Left ventricle myocardium inferior (tissue), 1 donor: ENCODE measurements at regions not wholly inside any gene's neighbourhood (a gene's known extent, or its start where the extent isn't known, plus 50 kb on each side); places are given as distances from the start of the nearest gene placed in this dataset.

Experiments used
- DNase-seq: peaks from one replicate; pipeline ENCODE4 v3.0.0-alpha.2; 2020
- H3K27ac ChIP-seq: fragments of 200-600 bp; replicated peaks from 2 replicates; pipeline ENCODE4 v1.8.0; 2021
- H3K27me3 ChIP-seq: fragments of 200-600 bp; 2 replicates; pipeline ENCODE4 v1.8.0; 2021; ENCODE audit warnings: low read depth
- H3K36me3 ChIP-seq: fragments of 200-600 bp; 2 replicates; pipeline ENCODE4 v1.8.0; 2021
- H3K4me1 ChIP-seq: fragments of 200-600 bp; 2 replicates; pipeline ENCODE4 v1.8.0; 2021
- H3K4me3 ChIP-seq: fragments of 200-600 bp; 2 replicates; pipeline ENCODE4 v1.8.0; 2021; ENCODE audit warnings: mild to moderate bottlenecking, moderate library complexity
- H3K9me3 ChIP-seq: fragments of 200-600 bp; replicated peaks from 2 replicates; pipeline ENCODE4 v1.8.0; 2021
- intact Hi-C: fragments of 100-400 bp; cut with micrococcal nuclease; formaldehyde crosslinking; loops from one replicate; pipeline ENCODE4 v1.11.0; 2022
- TF ChIP-seq, protein P1 (sequence below): fragments of 200-600 bp; IDR thresholded peaks from 2 replicates; pipeline ENCODE4 v1.8.0; 2021; ENCODE audit warnings: antibody characterized with exemption, mild to moderate bottlenecking, borderline replicate concordance
- donor health status: DM: no; HTN: yes; CAD: no; lungs with severe emphysema.

DNA sequence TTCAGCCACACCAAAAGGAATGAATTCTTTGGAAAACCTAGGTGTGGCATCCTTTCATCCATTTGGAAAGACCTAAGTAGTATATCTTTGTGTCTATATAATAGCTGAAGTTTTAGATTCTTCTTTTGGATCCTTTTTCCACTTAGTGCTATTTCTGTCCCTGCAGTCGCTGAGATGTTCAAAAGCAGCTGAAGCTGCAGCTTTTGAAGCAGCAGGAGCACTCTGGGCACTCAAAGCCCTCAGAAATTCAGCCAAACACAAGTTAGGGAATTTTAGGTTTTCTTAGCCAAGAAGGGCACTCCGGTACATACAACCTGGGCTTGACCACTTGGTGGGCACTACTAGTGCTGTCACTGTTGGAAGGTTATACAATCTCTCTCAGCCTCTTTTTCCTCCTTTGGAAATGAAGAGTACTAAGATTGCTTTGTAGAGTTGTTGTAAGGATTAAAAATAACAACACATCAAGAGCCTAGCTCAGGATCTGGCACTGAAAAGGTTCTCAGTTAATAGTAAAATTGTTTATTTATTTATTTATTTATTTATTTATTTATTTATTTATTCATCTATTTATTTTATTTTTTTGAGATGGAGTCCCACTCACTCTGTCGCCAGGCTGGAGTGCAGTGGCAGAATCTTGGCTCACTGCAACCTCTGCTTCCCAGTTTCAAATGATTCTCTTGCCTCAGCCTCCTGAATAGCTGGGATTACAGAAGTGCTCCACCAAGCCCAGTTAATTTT, 71.9 kb upstream of the SLC22A16 start:
- H3K27me3 ChIP-seq, result no peaks in the 10 kb centered on the region
- H3K4me3 ChIP-seq, result no peak overlapping the region
- H3K9me3 ChIP-seq, result peaks cover 23% of the 10 kb centered on the region
- no peak for DNase-seq
- TF ChIP-seq, protein P1, sequence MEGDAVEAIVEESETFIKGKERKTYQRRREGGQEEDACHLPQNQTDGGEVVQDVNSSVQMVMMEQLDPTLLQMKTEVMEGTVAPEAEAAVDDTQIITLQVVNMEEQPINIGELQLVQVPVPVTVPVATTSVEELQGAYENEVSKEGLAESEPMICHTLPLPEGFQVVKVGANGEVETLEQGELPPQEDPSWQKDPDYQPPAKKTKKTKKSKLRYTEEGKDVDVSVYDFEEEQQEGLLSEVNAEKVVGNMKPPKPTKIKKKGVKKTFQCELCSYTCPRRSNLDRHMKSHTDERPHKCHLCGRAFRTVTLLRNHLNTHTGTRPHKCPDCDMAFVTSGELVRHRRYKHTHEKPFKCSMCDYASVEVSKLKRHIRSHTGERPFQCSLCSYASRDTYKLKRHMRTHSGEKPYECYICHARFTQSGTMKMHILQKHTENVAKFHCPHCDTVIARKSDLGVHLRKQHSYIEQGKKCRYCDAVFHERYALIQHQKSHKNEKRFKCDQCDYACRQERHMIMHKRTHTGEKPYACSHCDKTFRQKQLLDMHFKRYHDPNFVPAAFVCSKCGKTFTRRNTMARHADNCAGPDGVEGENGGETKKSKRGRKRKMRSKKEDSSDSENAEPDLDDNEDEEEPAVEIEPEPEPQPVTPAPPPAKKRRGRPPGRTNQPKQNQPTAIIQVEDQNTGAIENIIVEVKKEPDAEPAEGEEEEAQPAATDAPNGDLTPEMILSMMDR, result no peak
- peak overlapping the region; percentile 58 for H3K27ac ChIP-seq
- intact Hi-C loops, result no loop called here
- H3K4me1 ChIP-seq, result peaks cover 26% of the 10 kb centered on the region
- H3K36me3 ChIP-seq, result no peaks in the 10 kb centered on the region

DNA sequence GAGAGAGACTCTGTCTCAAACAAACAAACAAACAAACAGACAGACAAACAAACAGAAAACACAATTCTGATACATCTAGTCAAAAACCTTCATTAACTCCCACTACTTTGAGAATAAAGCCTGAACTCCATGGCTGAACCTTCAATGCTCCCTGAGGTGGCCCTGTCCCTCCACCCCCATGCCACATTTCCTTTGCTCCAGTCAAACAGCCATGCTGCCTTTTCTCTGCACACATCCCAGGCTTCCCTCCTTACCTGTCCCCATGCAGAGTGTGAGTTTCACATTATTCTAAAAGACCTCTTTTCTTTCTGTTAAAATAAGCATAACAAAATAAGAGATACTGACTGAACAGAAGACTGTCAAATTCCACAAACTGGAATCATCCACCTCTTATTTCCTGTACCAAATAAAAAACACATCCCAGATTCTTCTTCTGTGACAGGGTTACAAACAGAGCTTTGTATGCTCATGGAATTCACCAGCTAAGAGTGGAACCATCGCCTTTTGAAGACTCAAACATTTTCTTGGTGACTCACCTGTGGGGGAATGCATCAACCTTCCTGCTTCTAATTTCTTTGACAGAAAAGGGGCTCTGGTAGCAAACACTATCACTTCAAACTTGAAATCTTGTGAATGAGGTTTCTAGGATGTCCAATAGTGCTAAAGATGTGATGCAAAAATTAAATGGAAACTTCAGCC, 71.0 kb upstream of the SLC22A16 start:
- TF ChIP-seq, protein P1, result no peak
- H3K4me3 ChIP-seq, result no peak overlapping the region
- intact Hi-C loops, result no loop called here
- DNase-seq, result no peak
- peaks cover 19% of the 10 kb centered on the region for H3K9me3 ChIP-seq
- peaks cover 35% of the 10 kb centered on the region for H3K4me1 ChIP-seq
- H3K36me3 ChIP-seq, result no peaks in the 10 kb centered on the region
- no peak overlapping the region for H3K27ac ChIP-seq
- no peaks in the 10 kb centered on the region for H3K27me3 ChIP-seq

DNA sequence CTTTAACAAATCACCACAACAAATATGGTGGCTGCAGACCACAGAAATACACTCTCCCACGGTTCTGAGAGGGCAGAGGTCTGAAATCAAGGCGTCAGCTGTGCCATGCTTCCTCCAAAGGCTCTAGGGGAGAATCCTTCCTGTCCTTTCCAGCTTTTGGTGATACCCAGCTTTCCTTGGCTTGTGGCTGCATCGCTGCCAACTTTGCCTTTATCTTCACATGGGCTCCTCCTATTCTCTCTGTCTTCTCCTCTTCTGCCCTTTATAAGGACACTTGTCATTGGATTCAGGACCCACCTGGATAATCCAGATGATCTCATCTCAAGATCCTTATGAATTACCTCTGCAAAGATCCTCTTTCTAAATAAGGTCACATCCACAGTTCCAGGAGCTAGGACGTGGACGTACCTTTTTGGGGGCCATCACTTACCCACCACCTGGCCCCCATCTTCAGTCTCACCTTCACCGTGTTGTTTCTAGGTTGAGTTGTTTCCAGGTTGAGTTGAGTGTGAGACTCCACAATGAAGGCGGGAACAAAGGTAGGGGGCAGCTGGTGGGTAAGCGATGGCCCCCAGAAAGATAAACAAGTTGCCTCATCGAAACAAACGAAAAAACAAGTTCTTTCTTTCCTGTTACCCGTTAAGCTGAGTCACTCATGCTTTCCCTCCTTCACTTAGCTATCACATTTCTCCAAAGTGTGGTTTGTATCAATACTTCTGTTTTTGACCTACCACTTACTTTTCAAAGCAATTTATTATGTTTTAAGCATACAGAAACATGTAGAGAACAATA, 68.9 kb upstream of the SLC22A16 start:
- intact Hi-C loops, result no loop called here
- no peak overlapping the region for H3K4me3 ChIP-seq
- DNase-seq, result no peak
- peaks cover 15% of the 10 kb centered on the region for H3K9me3 ChIP-seq
- no peaks in the 10 kb centered on the region for H3K36me3 ChIP-seq
- no peak overlapping the region for H3K27ac ChIP-seq
- TF ChIP-seq, protein P1, result no peak
- H3K4me1 ChIP-seq, result peaks cover 35% of the 10 kb centered on the region
- no peaks in the 10 kb centered on the region for H3K27me3 ChIP-seq

DNA sequence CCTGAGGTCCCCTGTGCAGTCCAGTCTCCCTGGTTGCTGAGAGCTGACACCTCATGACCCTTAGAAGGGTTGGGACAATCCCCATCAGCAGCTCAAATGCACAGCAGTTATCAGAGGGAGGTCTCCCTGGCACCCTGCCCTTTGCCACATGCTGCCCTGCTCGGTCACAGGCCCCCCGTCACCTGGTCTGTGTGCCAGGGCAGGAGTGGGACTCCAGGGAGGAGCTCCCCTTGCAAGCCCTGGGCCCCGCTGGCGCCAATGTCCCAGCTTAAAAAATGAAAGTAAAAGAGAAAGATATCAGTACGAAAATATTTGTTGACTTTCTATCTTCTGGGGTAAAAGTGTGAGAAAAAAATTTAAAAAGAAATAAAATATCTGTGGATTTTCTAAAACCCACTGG, 68.1 kb upstream of the SLC22A16 start:
- Histone ChIP-seq H3K27me3 (no peaks in the 10 kb centered on the region), H3K4me1 (peaks cover 35% of the 10 kb centered on the region), H3K27ac (peak overlapping the region; percentile 96), H3K36me3 (no peaks in the 10 kb centered on the region), H3K4me3 (no peak overlapping the region), H3K9me3 (peaks cover 16% of the 10 kb centered on the region)
- TF ChIP-seq, protein P1, result no peak
- intact Hi-C loops, result no loop called here
- no peak for DNase-seq

DNA sequence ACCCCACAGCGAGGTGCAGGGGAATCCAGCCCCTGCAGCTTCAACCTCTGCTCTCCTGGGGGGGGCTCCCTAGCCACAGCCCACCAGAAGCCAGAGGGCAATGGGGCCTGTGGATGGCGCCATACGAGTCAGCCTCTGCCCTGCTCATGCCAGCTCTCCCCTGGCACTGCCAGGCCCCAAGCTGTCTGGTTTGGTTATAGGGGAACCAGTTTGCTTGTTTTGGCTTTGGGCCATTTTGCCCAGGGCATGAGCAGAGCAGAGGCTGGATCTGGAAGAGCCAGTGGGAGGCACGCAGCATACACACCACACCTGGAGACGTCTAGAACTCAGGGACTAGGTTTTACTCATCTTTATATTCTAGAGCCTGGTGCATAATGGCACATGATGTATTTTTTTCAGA, 66.7 kb upstream of the SLC22A16 start:
- Histone ChIP-seq H3K4me1 (peaks cover 28% of the 10 kb centered on the region), H3K9me3 (peaks cover 26% of the 10 kb centered on the region), H3K4me3 (peak overlapping the region; percentile 47), H3K36me3 (no peaks in the 10 kb centered on the region), H3K27me3 (no peaks in the 10 kb centered on the region), H3K27ac (peak overlapping the region; percentile 96)
- TF ChIP-seq, protein P1, result no peak
- DNase-seq, result no peak
- intact Hi-C loops, result no loop called here
